Activated CD8-positive, alpha-beta memory T cell treated with anti-CD3 and anti-CD28 coated beads for 4 hours (primary cell): ENCODE measurements at regions not wholly inside any gene's neighbourhood (a gene's known extent, or its start where the extent isn't known, plus 50 kb on each side); places are given as distances from the start of the nearest gene placed in this dataset.

Source experiments
- DNase-seq, 2 donors: peaks; one replicate each; pipeline ENCODE4 v3.0.0-alpha.2; 2020; ENCODE audit warnings: low read depth in 2 of 2

GRCh38 chr14:66174453-66174891 lies 311.7 kb upstream of the CCDC196 start:
- DNase-seq, result no peak

GRCh38 chr14:66177935-66178334 lies 308.2 kb upstream of the CCDC196 start:
- no peak for DNase-seq

- DNase-seq, result no peak
Observed at GRCh38 chr14:66196670-66197069, 289.5 kb upstream of the CCDC196 start.

- no peak for DNase-seq
Observed at GRCh38 chr14:66197276-66197675, 288.9 kb upstream of the CCDC196 start.

GRCh38 chr14:66206554-66206953 lies 279.6 kb upstream of the CCDC196 start:
- no peak for DNase-seq

GRCh38 chr14:66216763-66217162 lies 269.4 kb upstream of the CCDC196 start:
- DNase-seq, result no peak

GRCh38 chr14:66219886-66220285 lies 266.3 kb upstream of the CCDC196 start:
- DNase-seq, result no peak

- no peak for DNase-seq
Observed at GRCh38 chr14:66224492-66225178, 261.5 kb upstream of the CCDC196 start.

GRCh38 chr14:66225337-66225736 lies 260.8 kb upstream of the CCDC196 start:
- no peak for DNase-seq

- no peak for DNase-seq
Observed at GRCh38 chr14:66228267-66228970, 257.8 kb upstream of the CCDC196 start.

GRCh38 chr14:66231820-66232219 lies 254.4 kb upstream of the CCDC196 start:
- no peak for DNase-seq

GRCh38 chr14:66233591-66233990 lies 252.6 kb upstream of the CCDC196 start:
- DNase-seq, result no peak

GRCh38 chr14:66234411-66234810 lies 251.8 kb upstream of the CCDC196 start:
- no peak for DNase-seq

- no peak for DNase-seq
Observed at GRCh38 chr14:66237741-66238140, 248.4 kb upstream of the CCDC196 start.

GRCh38 chr14:66238969-66239368 lies 247.2 kb upstream of the CCDC196 start:
- no peak for DNase-seq

GRCh38 chr14:66239589-66239988 lies 246.6 kb upstream of the CCDC196 start:
- DNase-seq, result no peak

- DNase-seq, result no peak
Observed at GRCh38 chr14:66240105-66240504, 246.1 kb upstream of the CCDC196 start.

- DNase-seq, result no peak
Observed at GRCh38 chr14:66242001-66242400, 244.2 kb upstream of the CCDC196 start.

- no peak for DNase-seq
Observed at GRCh38 chr14:66244834-66245233, 241.3 kb upstream of the CCDC196 start.

GRCh38 chr14:66247662-66248193 lies 238.4 kb upstream of the CCDC196 start:
- no peak for DNase-seq

- no peak for DNase-seq
Observed at GRCh38 chr14:66248256-66248655, 237.9 kb upstream of the CCDC196 start.

GRCh38 chr14:66249544-66249943 lies 236.6 kb upstream of the CCDC196 start:
- DNase-seq, result no peak

- DNase-seq, result no peak
Observed at GRCh38 chr14:66254038-66254437, 232.1 kb upstream of the CCDC196 start.
